Heart left ventricle (tissue), 13 donors: ENCODE measurements at regions not wholly inside any gene's neighbourhood (a gene's known extent, or its start where the extent isn't known, plus 50 kb on each side); places are given as distances from the start of the nearest gene placed in this dataset.

ENCODE experiments used
- POLR2A ChIP-seq, 2 donors: fragments of 450-650 bp; IDR thresholded peaks; one replicate each; pipeline ENCODE4 v1.6.1; 2017; ENCODE audit warnings: antibody characterized with exemption in 2 of 2, mild to moderate bottlenecking in 2 of 2, moderate library complexity in 2 of 2
- TF ChIP-seq, protein P1 (sequence below), 12 donors: fragments of 200-600 bp; sonication (generic) in 4 of 12; IDR thresholded peaks; one replicate each; pipeline versions ENCODE4 v1.5.0 to v1.8.0; 2018 to 2022; ENCODE audit warnings: antibody characterized with exemption in 12 of 12, mild to moderate bottlenecking in 5 of 12
- donor health status: ischemic (EF 13 %, LVEDD 7.1; RV severe dilation, severe dysfunction).
- donor health status: DM: no; HTN: yes; CAD: no.
- donor health status: DM: no; HTN: no; CAD: no.
- donor health status: ischemic (EF 25% LVEDD 6.9; RV normal size, moderate dysfunction).
- donor health status: ischemic (EF 25% LVEDD 5.7; RV mildly dilated, moderate dysfunction).
- donor health status: ischemic (EF 35%, LVEDD 5.7; RV mildly dilated, moderate dysfunction).
- donor health status: nonischemic (EF 11% LVEDD 7.7; RV severe dilation, severe dysfunction).
- donor health status: DM: yes; HTN: yes; CAD: no.
- donor health status: PGD.
- donor health status: ischemic (EF 29% LVEDD 5.4; RV normal size, mild dysfunction).
- donor health status: nonischemic (EF 23%, LVEDD 6.1; RV moderate dilation, normal function).

DNA sequence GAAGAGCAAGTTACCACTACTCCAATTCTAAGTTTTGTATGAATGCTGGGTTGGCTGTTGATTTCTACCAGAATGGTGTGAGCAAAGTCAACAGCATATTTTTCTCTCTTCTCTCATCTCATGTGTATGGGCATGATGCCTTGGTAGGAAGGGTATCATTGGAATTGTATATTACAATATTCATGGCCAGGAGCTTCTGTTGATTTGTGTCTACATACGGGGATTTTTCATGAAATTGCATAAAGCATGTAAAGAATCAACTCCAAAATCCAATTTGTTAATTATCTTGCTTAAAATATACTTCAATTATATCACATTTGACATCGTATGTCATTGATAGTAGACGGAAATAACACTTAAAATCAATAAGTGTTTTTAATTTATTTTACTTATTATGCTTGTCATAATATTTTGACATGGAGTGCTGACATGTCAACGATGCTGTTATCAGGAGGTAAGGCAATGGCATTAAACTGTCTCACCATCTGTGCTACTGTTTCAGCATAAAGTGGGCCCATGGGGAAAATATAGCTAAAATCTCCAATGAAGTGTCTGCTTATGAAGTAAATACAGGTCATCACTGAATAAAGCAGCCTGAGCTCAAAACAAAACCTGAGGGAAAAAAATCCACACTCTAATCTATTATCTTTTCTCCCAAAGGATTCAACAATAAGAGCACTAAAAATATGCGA, 142.2 kb upstream of the NBPF11 start:
- TF ChIP-seq, protein P1, sequence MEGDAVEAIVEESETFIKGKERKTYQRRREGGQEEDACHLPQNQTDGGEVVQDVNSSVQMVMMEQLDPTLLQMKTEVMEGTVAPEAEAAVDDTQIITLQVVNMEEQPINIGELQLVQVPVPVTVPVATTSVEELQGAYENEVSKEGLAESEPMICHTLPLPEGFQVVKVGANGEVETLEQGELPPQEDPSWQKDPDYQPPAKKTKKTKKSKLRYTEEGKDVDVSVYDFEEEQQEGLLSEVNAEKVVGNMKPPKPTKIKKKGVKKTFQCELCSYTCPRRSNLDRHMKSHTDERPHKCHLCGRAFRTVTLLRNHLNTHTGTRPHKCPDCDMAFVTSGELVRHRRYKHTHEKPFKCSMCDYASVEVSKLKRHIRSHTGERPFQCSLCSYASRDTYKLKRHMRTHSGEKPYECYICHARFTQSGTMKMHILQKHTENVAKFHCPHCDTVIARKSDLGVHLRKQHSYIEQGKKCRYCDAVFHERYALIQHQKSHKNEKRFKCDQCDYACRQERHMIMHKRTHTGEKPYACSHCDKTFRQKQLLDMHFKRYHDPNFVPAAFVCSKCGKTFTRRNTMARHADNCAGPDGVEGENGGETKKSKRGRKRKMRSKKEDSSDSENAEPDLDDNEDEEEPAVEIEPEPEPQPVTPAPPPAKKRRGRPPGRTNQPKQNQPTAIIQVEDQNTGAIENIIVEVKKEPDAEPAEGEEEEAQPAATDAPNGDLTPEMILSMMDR (IDR thresholded peaks at IDR 0.05): no peak
- TF ChIP-seq POLR2A (IDR thresholded peaks at IDR 0.05): no peak
